Thyroid gland (tissue), 4 donors: ENCODE measurements at regions not wholly inside any gene's neighbourhood (a gene's known extent, or its start where the extent isn't known, plus 50 kb on each side); places are given as distances from the start of the nearest gene placed in this dataset.

Experiments used
- CTCF ChIP-seq, 6 experiments: fragments of 200-600 bp in 3 of 6; fragments of 450-650 bp in 3 of 6; sonication (generic) in 3 of 6; IDR thresholded peaks; one replicate each; pipeline ENCODE4 v1.5.1; 2016 to 2019; ENCODE audit warnings: antibody characterized with exemption in 6 of 6, mild to moderate bottlenecking in 2 of 6, inconsistent platforms in 1 of 6, moderate library complexity in 1 of 6
- POLR2A ChIP-seq, 2 donors: fragments of 450-650 bp; IDR thresholded peaks; one replicate each; pipeline ENCODE4 v1.6.1; 2017; ENCODE audit warnings: antibody characterized with exemption in 2 of 2, mild to moderate bottlenecking in 2 of 2, moderate library complexity in 1 of 2

- no peak for TF ChIP-seq CTCF (IDR thresholded peaks at IDR 0.05)
- TF ChIP-seq POLR2A (IDR thresholded peaks at IDR 0.05), result no peak
These were observed 89.3 kb upstream of the PITRM1 start for GRCh38 chr10:3261921-3262320.
